Peyer's patch (tissue), 4 donors: ENCODE measurements at regions not wholly inside any gene's neighbourhood (a gene's known extent, or its start where the extent isn't known, plus 50 kb on each side); places are given as distances from the start of the nearest gene placed in this dataset.

Experiments used
- CTCF ChIP-seq, 6 experiments: fragments of 450-650 bp in 4 of 6; fragments of 200-600 bp in 2 of 6; sonication (generic) in 1 of 6; IDR thresholded peaks; one replicate each; pipeline ENCODE4 v1.5.1; 2017 to 2019; ENCODE audit warnings: antibody characterized with exemption in 6 of 6, mild to moderate bottlenecking in 3 of 6, moderate library complexity in 1 of 6
- POLR2A ChIP-seq, 2 donors: fragments of 450-650 bp; IDR thresholded peaks; one replicate each; pipeline ENCODE4 v1.5.1; 2017; ENCODE audit warnings: antibody characterized with exemption in 2 of 2, mild to moderate bottlenecking in 2 of 2, moderate library complexity in 2 of 2

- TF ChIP-seq CTCF (IDR thresholded peaks at IDR 0.05) (no peak), POLR2A (IDR thresholded peaks at IDR 0.05) (no peak)
Measured at GRCh38 chr12:87066326-87066725, 810.1 kb upstream of the MGAT4C start.
